CD14-positive monocyte (primary cell): ENCODE measurements at regions not wholly inside any gene's neighbourhood (a gene's known extent, or its start where the extent isn't known, plus 50 kb on each side); places are given as distances from the start of the nearest gene placed in this dataset.

Experiments
- DNase-seq, 3 donors: peaks; one replicate each; pipeline ENCODE4 v3.0.0-alpha.2; 2011 to 2022
- H2AFZ ChIP-seq: 2 replicates; pipeline ENCODE4 v1.6.0; 2012; ENCODE audit warnings: mild to moderate bottlenecking, low read depth, low read length, inconsistent platforms; ENCODE audit not compliant: insufficient read depth, poor library complexity, severe bottlenecking
- H3K27ac ChIP-seq, 2 donors: 1 replicate in 1 of 2; 2 replicates in 1 of 2; pipeline ENCODE4 v1.5.1; 2012 to 2013; ENCODE audit warnings: low read length in 2 of 2, control low read depth in 1 of 2, inconsistent platforms in 1 of 2, low read depth in 1 of 2, mild to moderate bottlenecking in 1 of 2
- H3K27me3 ChIP-seq, 2 donors: one replicate each; pipeline versions ENCODE4 v1.6.0 to v1.6.1; 2011 to 2013; ENCODE audit warnings: low read length in 2 of 2; ENCODE audit not compliant: control insufficient read depth in 2 of 2, insufficient read depth in 2 of 2
- H3K36me3 ChIP-seq, 2 donors: replicated peaks in 1 of 2; 1 replicate in 1 of 2; 2 replicates in 1 of 2; pipeline versions ENCODE4 v1.5.1 to v1.6.1; 2012 to 2013; ENCODE audit warnings: low read length in 2 of 2, control low read depth in 1 of 2, inconsistent platforms in 1 of 2, mild to moderate bottlenecking in 1 of 2; ENCODE audit not compliant: insufficient read depth in 2 of 2, control insufficient read depth in 1 of 2
- H3K4me1 ChIP-seq, 2 donors: 1 replicate in 1 of 2; 2 replicates in 1 of 2; pipeline versions ENCODE4 v1.5.1 to v1.6.1; 2012 to 2013; ENCODE audit warnings: low read length in 2 of 2, control low read depth in 1 of 2, inconsistent platforms in 1 of 2, mild to moderate bottlenecking in 1 of 2, moderate library complexity in 1 of 2; ENCODE audit not compliant: insufficient read depth in 2 of 2, control insufficient read depth in 1 of 2
- H3K4me2 ChIP-seq: replicated peaks from 2 replicates; pipeline ENCODE3; 2012; ENCODE audit warnings: low read length, moderate library complexity, mild to moderate bottlenecking; ENCODE audit not compliant: poor library complexity, severe bottlenecking; ENCODE audit errors: extremely low read depth
- H3K4me3 ChIP-seq, 3 experiments: fragments of 200-600 bp in 1 of 3; sonication (generic) in 1 of 3; replicated peaks in 1 of 3; 1 replicate in 2 of 3; 2 replicates in 1 of 3; pipeline ENCODE4 v1.5.1; 2011 to 2013; ENCODE audit warnings: low read length in 3 of 3, mild to moderate bottlenecking in 3 of 3, control low read depth in 2 of 3, low read depth in 2 of 3, inconsistent platforms in 1 of 3, moderate library complexity in 1 of 3
- H3K79me2 ChIP-seq: 2 replicates; pipeline ENCODE4 v1.6.0; 2012; ENCODE audit warnings: mild to moderate bottlenecking, control low read depth, inconsistent platforms, low read length, moderate library complexity; ENCODE audit not compliant: insufficient read depth
- H3K9ac ChIP-seq: 2 replicates; pipeline ENCODE4 v1.6.0; 2017; ENCODE audit warnings: low read length, mild to moderate bottlenecking; ENCODE audit not compliant: insufficient read depth, poor library complexity, severe bottlenecking
- H3K9me3 ChIP-seq, 2 donors: replicated peaks in 1 of 2; 1 replicate in 1 of 2; 2 replicates in 1 of 2; pipeline versions ENCODE4 v1.5.1 to v1.6.1; 2012 to 2013; ENCODE audit warnings: low read length in 2 of 2, control low read depth in 1 of 2; ENCODE audit not compliant: control insufficient read depth in 1 of 2, insufficient read depth in 1 of 2
- H4K20me1 ChIP-seq: 2 replicates; pipeline ENCODE4 v1.6.0; 2012; ENCODE audit warnings: mild to moderate bottlenecking, low read length, control low read depth, moderate library complexity; ENCODE audit not compliant: insufficient read depth
- H3K27ac Mint-ChIP-seq, 7 donors: one replicate each; pipeline ENCODE4 v1.8.0; 2020; ENCODE audit warnings: mild to moderate bottlenecking in 7 of 7, mixed read lengths in 7 of 7, moderate library complexity in 6 of 7, inconsistent platforms in 2 of 7
- H3K27me3 Mint-ChIP-seq, 3 donors: one replicate each; pipeline ENCODE4 v1.8.0; 2021 to 2022; ENCODE audit warnings: low read depth in 3 of 3, mild to moderate bottlenecking in 3 of 3, mixed read lengths in 3 of 3, moderate library complexity in 3 of 3, inconsistent platforms in 1 of 3
- H3K36me3 Mint-ChIP-seq, 2 donors: one replicate each; pipeline ENCODE4 v1.8.0; 2020; ENCODE audit warnings: mixed read lengths in 2 of 2, inconsistent platforms in 1 of 2, mild to moderate bottlenecking in 1 of 2
- H3K4me1 Mint-ChIP-seq: one replicate; pipeline ENCODE4 v1.8.0; 2020; ENCODE audit warnings: mild to moderate bottlenecking, mixed read lengths
- H3K4me3 Mint-ChIP-seq, 2 donors: one replicate each; pipeline ENCODE4 v1.8.0; 2020; ENCODE audit warnings: mild to moderate bottlenecking in 2 of 2, mixed read lengths in 2 of 2, moderate library complexity in 1 of 2
- H3K9me3 Mint-ChIP-seq, 7 donors: one replicate each; pipeline ENCODE4 v1.8.0; 2020 to 2022; ENCODE audit warnings: mixed read lengths in 7 of 7, mild to moderate bottlenecking in 6 of 7, moderate library complexity in 6 of 7, inconsistent platforms in 2 of 7
- WGBS: methylation state at CpG from one replicate; pipeline ENCODE4 v1.1.5; 2013; ENCODE audit warnings: missing lambda C conversion rate; ENCODE audit not compliant: insufficient coverage; 5-methylcytosine and 5-hydroxymethylcytosine counted together
- intact Hi-C, 2 donors: fragments of 100-400 bp; cut with micrococcal nuclease; formaldehyde crosslinking; loops; one replicate each; pipeline versions ENCODE4 v1.15.0 to v1.15.1; 2023
- TF ChIP-seq, protein P1 (sequence below): fragments of 200-600 bp; IDR thresholded peaks from one replicate; pipeline ENCODE4 v1.8.0; 2022; ENCODE audit warnings: antibody characterized with exemption, mild to moderate bottlenecking

DNA sequence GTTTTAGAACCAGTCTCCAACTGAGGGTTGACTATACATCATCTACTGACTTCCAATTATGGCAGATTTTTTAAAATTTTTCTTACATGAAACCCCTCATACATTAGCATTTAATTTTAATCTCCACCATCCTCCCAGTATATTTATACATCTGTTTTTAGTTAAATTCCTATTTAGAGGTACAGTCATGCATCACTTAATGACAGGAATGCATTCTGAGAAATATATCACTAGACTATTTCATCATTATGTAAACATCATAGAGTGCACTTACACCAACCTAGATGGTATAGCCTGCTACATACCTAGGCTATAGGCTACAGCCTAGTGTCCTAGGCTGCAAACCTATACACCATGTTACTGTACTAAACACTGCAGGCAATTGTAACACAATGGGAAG is 316.7 kb upstream of the MARCKS start:
- TF ChIP-seq, protein P1, sequence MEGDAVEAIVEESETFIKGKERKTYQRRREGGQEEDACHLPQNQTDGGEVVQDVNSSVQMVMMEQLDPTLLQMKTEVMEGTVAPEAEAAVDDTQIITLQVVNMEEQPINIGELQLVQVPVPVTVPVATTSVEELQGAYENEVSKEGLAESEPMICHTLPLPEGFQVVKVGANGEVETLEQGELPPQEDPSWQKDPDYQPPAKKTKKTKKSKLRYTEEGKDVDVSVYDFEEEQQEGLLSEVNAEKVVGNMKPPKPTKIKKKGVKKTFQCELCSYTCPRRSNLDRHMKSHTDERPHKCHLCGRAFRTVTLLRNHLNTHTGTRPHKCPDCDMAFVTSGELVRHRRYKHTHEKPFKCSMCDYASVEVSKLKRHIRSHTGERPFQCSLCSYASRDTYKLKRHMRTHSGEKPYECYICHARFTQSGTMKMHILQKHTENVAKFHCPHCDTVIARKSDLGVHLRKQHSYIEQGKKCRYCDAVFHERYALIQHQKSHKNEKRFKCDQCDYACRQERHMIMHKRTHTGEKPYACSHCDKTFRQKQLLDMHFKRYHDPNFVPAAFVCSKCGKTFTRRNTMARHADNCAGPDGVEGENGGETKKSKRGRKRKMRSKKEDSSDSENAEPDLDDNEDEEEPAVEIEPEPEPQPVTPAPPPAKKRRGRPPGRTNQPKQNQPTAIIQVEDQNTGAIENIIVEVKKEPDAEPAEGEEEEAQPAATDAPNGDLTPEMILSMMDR = no peak
- Mint-ChIP-seq H3K36me3 (no peaks in the 10 kb centered on the region), H3K4me1 (no peaks in the 10 kb centered on the region), H3K4me3 (no peak overlapping the region), H3K27me3 (peaks cover 0 to 1% (median 0%) of the 10 kb centered on the region in 3 donors), H3K27ac (no peak overlapping the region), H3K9me3 (peaks cover 0 to 3% (median 0%) of the 10 kb centered on the region in 7 donors)
- no peaks in the 10 kb centered on the region for H3K4me1 ChIP-seq
- no peaks in the 10 kb centered on the region for H3K36me3 ChIP-seq
- H4K20me1 ChIP-seq = no peaks in the 10 kb centered on the region
- H3K4me3 ChIP-seq = no peak overlapping the region
- no peaks in the 10 kb centered on the region for H3K9me3 ChIP-seq
- no peak for DNase-seq
- H3K4me2 ChIP-seq = no peak overlapping the region
- no peaks in the 10 kb centered on the region for H3K79me2 ChIP-seq
- intact Hi-C loops = no loop called here
- H3K27me3 ChIP-seq = no peaks in the 10 kb centered on the region
- no peak overlapping the region for H2AFZ ChIP-seq
- H3K9ac ChIP-seq = no peak overlapping the region
- H3K27ac ChIP-seq = no peak overlapping the region

DNA sequence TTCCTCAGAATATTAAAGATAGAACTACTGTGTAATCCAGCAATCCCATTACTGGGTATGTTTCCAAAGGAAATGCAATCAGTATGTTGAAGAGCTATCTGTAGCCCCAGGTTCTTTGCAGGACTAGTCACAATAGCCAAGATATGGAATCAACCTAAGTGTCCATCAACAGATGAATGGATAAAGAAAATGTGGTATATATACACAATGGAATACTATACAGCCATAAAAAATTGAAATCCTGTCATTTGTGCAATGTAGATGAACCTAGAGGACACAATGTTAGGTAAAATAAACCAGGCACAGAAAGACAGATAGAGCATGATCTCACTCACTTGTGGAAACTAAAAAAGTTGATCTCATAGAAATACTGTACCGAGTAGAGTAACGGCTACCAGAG is 306.0 kb upstream of the MARCKS start:
- Histone ChIP-seq H2AFZ (no peak overlapping the region), H3K27ac (no peak overlapping the region), H3K27me3 (no peaks in the 10 kb centered on the region), H3K4me2 (no peak overlapping the region), H3K4me3 (no peak overlapping the region), H4K20me1 (no peaks in the 10 kb centered on the region), H3K79me2 (no peaks in the 10 kb centered on the region), H3K36me3 (no peaks in the 10 kb centered on the region), H3K9me3 (no peaks in the 10 kb centered on the region), H3K4me1 (no peaks in the 10 kb centered on the region), H3K9ac (no peak overlapping the region)
- intact Hi-C loops = no loop called here
- Mint-ChIP-seq H3K27ac (no peak overlapping the region), H3K27me3 (no peaks in the 10 kb centered on the region), H3K9me3 (peaks cover 0 to 8% (median 2%) of the 10 kb centered on the region in 7 donors), H3K36me3 (no peaks in the 10 kb centered on the region), H3K4me1 (no peaks in the 10 kb centered on the region), H3K4me3 (no peak overlapping the region)
- TF ChIP-seq, protein P1 = no peak
- no peak for DNase-seq
- 100% methylated on average over 2 of the region's 2 CpGs for WGBS
